H7 (cell line): ENCODE measurements at regions not wholly inside any gene's neighbourhood (a gene's known extent, or its start where the extent isn't known, plus 50 kb on each side); places are given as distances from the start of the nearest gene placed in this dataset.

ENCODE experiments used
- DNase-seq: peaks from one replicate; pipeline ENCODE4 v3.0.0; 2012
- H3K27me3 ChIP-seq: 2 replicates; pipeline ENCODE4 v1.6.0; 2011; ENCODE audit warnings: mild to moderate bottlenecking, low read length; ENCODE audit not compliant: control insufficient read depth, insufficient read depth
- H3K36me3 ChIP-seq: replicated peaks from 2 replicates; pipeline ENCODE4 v1.5.1; 2011; ENCODE audit warnings: low read length; ENCODE audit not compliant: control insufficient read depth, insufficient read depth
- H3K4me3 ChIP-seq: 2 replicates; pipeline ENCODE4 v1.5.1; 2011; ENCODE audit warnings: low read depth, mild to moderate bottlenecking, control low read depth, low read length, moderate library complexity; ENCODE audit not compliant: insufficient read depth

DNA sequence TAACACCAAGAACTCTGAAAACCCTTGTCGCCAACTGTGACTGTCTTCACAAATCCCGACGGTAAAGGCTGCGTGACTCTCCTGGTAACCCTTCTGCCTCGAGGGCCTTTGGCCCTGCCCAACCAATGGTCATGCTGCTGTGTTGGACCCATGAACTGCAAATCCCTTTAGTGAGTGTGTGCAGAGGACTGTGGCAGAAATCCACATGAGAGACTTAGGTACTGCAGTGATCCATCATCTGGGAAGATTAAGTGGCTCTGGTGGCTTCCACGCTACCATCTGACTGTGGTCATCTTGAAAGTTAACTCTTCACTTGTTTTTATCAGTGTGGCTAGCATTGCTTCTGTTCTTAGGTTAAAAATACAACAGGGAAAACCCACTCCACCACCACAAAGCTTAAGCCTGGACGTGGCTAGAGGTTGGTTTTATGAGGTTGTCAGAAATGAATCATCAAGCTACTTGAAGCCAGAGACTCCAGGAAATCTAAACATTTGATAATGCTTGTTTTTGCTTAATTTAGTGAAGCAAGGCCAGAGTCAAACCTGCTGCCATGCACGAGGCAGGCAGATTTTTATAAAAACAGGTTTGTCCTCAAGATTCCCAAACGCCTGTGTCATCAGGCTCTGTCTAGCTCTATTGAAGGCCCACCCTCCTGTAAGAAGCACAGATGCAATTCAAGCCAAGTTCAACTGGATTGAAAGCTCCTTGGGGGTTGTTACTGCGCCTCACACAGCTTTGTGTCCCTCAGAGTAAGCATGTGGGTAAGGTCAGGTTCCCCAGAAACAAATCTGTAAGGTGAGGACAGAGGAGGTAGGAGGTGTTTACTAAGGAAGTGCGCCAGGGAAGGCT is 52.7 kb upstream of the ERCC6L2 start:
- no peak overlapping the region for H3K4me3 ChIP-seq
- H3K36me3 ChIP-seq: no peaks in the 10 kb centered on the region
- DNase-seq: no peak
- no peaks in the 10 kb centered on the region; the same call in 1 of the 2 replicates for H3K27me3 ChIP-seq

DNA sequence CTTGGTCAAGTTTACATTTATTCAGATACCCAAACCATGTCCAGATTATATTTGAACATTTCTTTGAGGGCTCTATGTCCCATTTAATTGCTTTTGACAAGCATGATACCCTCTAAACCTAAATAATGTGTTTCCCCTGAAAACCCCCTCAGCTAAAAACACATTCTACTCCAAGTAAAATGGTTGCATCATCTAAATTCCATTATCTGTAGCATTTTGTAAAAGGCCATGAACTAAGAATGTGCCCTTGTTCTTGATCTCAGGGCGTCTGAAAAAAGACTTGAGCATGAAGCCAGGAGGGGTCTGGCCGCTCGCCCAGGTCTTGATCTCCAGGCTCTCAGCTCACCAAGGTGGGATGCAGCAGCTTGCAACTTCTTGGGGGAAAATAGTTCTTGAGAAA is 53.5 kb upstream of the ERCC6L2 start:
- Histone ChIP-seq H3K27me3 (no peaks in the 10 kb centered on the region; the same call in 1 of the 2 replicates), H3K36me3 (no peaks in the 10 kb centered on the region), H3K4me3 (no peak overlapping the region)
- no peak for DNase-seq

DNA sequence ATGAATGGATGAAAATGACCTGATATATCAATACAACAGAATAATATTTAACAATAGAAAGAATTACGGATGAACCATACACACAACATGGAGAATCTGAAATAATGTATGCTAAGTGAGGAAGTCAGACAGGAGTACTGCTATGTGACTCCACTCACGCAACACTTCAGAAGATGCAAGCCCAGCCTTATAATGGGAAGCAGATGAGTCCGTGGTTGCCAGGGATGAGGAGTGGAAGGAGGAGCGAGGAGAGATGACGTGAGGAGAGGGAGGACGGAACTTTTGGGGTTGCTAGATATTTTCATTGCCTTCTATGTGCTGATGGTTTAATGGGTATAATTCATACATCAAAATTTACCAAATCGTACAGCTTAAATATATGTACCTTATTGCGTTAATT is 55.4 kb upstream of the ERCC6L2 start:
- Histone ChIP-seq H3K27me3 (no peaks in the 10 kb centered on the region; the same call in 1 of the 2 replicates), H3K4me3 (no peak overlapping the region), H3K36me3 (no peaks in the 10 kb centered on the region)
- DNase-seq: no peak

DNA sequence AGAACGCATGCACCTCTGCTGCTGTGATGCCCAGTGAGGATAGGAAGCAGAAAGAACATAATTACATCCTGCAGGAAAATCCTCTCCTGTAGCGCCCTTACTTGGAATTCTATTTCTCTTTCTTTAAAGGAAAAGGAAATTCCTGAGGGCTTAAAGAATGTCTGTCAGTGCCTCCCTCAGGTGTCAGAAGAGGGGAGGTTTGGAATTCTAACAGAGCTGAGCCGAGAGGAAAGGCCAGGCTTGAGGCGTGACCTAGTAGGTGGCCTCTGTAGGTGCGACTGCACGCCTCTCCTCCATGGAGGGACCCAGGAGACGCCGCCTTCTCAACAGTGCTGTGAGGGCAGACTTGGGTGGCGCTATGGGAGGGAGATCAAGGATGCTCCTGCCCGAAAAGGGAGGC is 55.9 kb upstream of the ERCC6L2 start:
- DNase-seq: peak; percentile 60
- H3K4me3 ChIP-seq: no peak overlapping the region
- no peaks in the 10 kb centered on the region for H3K36me3 ChIP-seq
- no peaks in the 10 kb centered on the region; the same call in 1 of the 2 replicates for H3K27me3 ChIP-seq

DNA sequence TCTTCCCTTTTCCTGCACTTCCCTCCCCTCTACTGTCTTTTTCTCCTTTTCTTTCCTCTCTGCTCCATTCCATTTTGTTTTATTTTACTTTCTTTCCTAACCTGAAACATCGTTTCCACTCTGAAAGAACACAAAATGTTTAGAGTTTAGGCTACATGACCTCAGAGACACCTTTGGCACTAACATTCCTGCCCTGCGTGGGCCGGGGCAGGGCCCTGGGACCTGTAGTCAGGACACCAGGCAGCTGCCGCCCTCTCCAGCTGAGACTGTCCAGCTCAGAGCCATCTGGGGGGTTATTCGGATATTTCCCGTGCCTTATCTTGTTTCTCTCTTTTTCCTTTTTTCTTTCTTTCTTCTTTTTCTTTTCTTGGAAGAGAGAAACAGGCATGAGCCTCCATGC is 58.3 kb upstream of the ERCC6L2 start:
- H3K36me3 ChIP-seq: no peaks in the 10 kb centered on the region
- no peaks in the 10 kb centered on the region; the same call in 1 of the 2 replicates for H3K27me3 ChIP-seq
- H3K4me3 ChIP-seq: no peak overlapping the region
- DNase-seq: no peak

DNA sequence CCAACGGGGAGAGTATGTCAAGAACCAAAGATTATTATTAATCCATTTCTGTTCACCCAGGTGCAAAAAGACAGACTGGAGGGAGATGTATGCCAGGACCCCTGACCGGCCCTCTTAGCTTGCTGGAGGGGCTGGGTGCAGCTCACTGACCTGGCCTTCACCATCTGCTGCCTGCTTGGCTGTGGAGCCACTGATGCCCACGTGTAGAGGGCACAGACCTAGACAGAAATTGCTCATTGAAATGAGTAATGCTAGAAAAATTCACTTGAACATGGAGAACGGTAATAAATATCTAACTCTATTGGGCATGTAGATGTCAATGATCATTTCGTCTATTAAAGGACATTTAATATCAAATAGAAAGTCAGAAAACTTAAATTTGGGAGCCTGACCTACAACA is 58.8 kb upstream of the ERCC6L2 start:
- Histone ChIP-seq H3K36me3 (no peaks in the 10 kb centered on the region), H3K27me3 (no peaks in the 10 kb centered on the region; the same call in 1 of the 2 replicates), H3K4me3 (no peak overlapping the region)
- no peak for DNase-seq

DNA sequence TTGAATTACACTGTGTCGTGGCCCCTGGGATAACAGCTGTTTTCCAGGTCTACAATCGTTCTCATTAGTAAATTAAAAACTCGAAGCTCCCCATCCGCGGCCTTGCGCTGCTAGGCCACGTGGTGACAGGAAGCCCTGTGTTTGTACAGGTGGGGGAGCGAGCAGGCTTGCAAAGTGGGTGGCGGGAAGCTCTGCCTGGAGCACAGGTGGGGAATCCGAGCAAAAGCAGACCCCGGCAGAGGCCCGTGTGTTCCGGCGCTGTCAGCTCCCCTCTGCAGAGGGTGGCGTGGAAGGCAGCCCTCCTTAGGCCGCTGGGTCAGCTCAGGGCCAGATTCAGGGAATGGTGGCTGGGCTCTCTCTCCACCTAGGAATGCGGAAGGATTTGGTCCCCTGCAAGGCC is 59.5 kb upstream of the ERCC6L2 start:
- Histone ChIP-seq H3K4me3 (no peak overlapping the region), H3K36me3 (no peaks in the 10 kb centered on the region), H3K27me3 (no peaks in the 10 kb centered on the region; the same call in 1 of the 2 replicates)
- DNase-seq: peak; percentile 52

DNA sequence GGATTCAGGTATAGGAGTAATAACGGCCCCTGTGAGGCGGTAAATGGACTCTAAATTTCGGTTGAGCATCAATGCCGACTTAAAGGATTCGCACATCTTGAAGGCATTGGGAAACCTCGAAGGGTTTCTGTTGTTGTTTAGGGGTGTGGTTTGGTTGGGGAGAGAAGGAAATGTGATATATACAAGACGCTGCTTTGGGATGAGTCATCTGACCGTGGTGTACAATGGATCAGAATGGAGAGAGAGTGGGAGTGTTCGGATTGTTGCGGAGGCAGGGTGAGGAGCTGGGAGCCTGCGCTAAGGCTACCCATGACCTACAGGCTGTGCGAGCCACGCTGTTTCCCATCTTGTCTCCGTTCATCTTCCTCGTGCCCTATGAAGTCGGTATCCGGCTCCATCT is 60.4 kb upstream of the ERCC6L2 start:
- H3K4me3 ChIP-seq: no peak overlapping the region
- no peak for DNase-seq
- no peaks in the 10 kb centered on the region for H3K36me3 ChIP-seq
- no peaks in the 10 kb centered on the region; the same call in 1 of the 2 replicates for H3K27me3 ChIP-seq

DNA sequence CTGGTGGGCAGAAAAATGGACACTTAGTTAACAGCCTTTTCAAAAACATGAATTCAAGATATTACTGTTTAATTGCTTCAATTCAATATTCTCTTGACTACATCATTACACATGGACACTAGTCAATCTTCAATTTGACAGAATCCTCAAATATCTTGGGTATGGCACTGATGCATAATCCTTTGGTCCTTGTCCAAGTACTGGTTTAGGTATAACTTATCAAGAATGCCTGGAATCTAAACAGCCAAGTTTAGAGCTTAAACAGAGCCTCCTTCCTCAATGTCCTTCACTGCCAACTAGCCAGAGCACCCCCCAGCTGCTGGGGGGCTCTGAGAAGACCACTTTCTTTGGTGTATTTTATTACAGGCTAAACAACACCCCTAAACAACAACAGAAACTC is 61.6 kb upstream of the ERCC6L2 start:
- Histone ChIP-seq H3K4me3 (no peak overlapping the region), H3K36me3 (no peaks in the 10 kb centered on the region), H3K27me3 (no peaks in the 10 kb centered on the region)
- DNase-seq: no peak

DNA sequence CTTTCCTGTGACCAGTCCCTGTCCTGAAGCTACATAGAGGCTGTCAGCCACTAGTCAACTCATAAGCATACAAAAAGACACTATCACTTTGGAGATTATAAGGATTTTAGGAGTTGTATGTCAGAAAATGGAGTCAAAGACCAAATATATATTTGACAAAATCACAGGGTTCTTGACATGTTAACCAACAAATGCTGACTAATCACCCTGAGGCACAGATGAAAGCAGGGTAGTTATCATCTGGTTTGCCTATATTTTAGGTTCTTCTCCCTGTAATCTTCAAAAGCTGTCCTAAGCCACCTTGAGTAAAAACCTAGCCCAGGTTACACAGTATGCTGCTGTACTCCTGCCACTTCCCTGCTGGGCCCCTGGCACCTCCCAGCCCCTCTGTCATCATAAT is 64.7 kb upstream of the ERCC6L2 start:
- no peak for DNase-seq
- Histone ChIP-seq H3K27me3 (no peaks in the 10 kb centered on the region), H3K4me3 (no peak overlapping the region), H3K36me3 (no peaks in the 10 kb centered on the region)

DNA sequence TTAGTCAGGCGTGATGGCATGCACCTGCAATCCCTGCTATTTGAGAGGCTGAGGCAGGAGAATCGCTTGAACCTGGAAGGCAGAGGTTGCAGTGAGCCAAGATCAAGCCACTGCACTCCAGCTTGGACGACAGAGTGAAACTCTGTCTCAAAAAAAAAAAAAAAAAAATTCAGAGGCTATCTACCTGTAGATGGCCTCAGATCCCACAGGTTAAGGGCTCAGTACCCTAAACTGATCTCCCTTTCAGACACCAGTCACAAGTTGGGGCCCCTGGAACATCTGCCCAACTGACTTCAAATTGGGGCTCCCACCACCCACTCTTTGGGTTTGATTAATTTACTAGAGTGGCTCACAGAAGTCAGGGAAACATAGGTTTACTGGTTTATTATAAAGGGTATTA is 65.4 kb upstream of the ERCC6L2 start:
- Histone ChIP-seq H3K27me3 (no peaks in the 10 kb centered on the region), H3K4me3 (no peak overlapping the region), H3K36me3 (no peaks in the 10 kb centered on the region)
- no peak for DNase-seq

DNA sequence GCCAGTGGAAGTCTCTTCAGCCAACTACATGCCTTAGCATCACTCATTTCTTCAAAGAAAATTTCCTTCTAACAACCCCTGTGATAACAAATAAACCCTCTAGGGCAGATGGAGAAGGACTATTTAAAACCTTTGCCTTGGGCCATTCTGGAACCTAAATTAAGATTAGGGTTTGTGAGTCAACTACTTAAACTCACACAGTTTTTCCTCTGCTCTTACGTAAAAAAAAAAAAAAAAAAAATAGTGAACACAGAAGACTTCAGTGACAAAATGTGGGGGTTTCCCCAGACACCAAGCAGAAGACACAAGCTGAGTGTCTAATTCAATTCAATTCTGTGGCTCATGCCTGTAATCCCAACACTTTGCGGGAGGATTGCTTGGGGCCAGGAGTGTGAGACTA is 65.8 kb upstream of the ERCC6L2 start:
- Histone ChIP-seq H3K4me3 (no peak overlapping the region), H3K27me3 (no peaks in the 10 kb centered on the region), H3K36me3 (no peaks in the 10 kb centered on the region)
- no peak for DNase-seq

DNA sequence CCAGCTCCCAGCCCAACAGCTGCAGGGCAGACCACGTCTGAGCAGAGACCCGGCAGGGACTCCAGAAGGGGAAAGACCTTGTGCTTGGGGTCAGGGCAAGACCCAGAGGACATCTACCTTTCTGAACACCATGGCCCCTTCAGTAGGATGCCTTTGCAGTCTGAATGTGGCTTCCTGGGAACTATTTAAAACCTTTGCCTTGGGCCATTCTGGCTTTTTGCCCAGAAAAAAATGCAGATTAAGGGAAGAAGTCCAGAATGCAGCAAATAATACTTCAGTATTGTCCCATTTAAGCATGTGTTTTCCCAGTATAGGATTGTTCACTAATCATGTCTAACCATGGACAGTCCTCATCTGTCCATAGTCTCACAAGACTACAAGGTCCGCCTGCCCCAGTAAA is 67.5 kb upstream of the ERCC6L2 start:
- Histone ChIP-seq H3K36me3 (no peaks in the 10 kb centered on the region), H3K27me3 (no peaks in the 10 kb centered on the region), H3K4me3 (no peak overlapping the region)
- DNase-seq: no peak

DNA sequence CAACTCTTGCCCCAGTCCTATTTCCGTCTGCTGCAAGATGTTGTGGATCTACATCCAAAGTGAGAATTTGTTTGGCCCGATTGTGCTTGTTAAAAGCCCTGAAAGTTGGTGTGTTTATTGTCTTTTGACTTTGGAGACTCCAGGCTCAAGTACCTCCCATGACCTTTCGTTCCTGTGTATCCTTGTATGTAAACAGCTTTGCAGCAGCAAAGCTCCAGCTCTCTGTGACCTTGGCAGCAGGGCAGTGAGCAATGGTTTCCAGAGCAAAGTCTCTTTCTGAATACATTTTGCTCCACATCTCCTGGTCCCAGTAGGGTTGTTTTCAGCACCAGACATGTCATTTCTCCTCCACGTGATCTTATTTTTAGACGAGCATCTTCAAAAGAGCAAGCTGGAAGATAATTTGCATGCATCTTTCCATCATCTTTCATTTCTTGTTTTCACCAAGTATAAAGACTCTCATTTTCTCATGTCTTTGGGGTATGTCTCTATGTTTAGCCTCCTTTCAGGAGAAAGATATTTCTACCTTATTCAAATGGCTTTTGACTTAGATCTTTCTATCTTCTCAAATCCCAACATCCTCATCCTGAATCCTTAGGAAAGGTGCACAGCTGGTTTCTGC is 68.1 kb upstream of the ERCC6L2 start:
- DNase-seq: no peak
- Histone ChIP-seq H3K27me3 (no peaks in the 10 kb centered on the region), H3K36me3 (no peaks in the 10 kb centered on the region), H3K4me3 (no peak overlapping the region)

DNA sequence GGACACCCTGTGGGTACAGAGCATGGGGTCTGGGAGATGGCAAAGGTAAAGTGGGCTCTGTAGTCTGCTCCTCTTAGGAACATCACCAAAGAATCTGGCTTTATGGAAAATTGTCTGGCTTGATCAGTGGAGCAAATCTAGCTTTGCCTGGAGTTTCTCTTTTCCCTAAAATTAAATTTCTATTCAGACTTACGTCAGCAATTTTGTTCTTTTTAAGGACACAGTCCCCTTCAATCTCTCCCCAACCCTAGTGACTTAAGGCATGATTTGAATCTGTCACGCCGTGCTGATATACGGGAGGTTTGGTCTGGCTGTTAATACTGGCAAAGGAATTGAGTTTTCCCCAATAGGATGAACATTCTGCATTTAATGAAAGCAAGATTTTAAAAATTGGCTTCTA is 72.3 kb upstream of the ERCC6L2 start:
- Histone ChIP-seq H3K27me3 (no peaks in the 10 kb centered on the region), H3K4me3 (no peak overlapping the region), H3K36me3 (no peaks in the 10 kb centered on the region)
- DNase-seq: no peak
